Astrocyte (in vitro differentiated cells and primary cell): ENCODE measurements at regions not wholly inside any gene's neighbourhood (a gene's known extent, or its start where the extent isn't known, plus 50 kb on each side); places are given as distances from the start of the nearest gene placed in this dataset.
"Not testable (repeated sequence)": the region's sequence is repeated elsewhere in the genome, so short reads cannot be mapped to it uniquely, and the experiment has no call there.

Source experiments
- DNase-seq: peaks from one replicate; pipeline ENCODE4 v3.0.0-alpha.2; 2010; ENCODE audit warnings: low read depth
- FAIRE-seq: peaks from 2 replicates; lab custom pipeline; 2011; peaks lifted over from hg19 to GRCh38; lab: Jason Lieb, UNC
- H2AFZ ChIP-seq: 2 replicates; pipeline ENCODE4 v1.6.0; 2012; ENCODE audit warnings: low read depth, low read length, inconsistent platforms
- H3K27ac ChIP-seq: 2 replicates; pipeline ENCODE4 v1.5.1; 2011; ENCODE audit warnings: low read depth, low read length, inconsistent platforms
- H3K27me3 ChIP-seq: 2 replicates; pipeline ENCODE4 v1.6.0; 2011; ENCODE audit warnings: low read length, inconsistent platforms; ENCODE audit not compliant: insufficient read depth
- H3K36me3 ChIP-seq: 2 replicates; pipeline ENCODE4 v1.5.1; 2011; ENCODE audit warnings: low read length, inconsistent platforms; ENCODE audit not compliant: insufficient read depth
- H3K4me1 ChIP-seq: 2 replicates; pipeline ENCODE4 v1.5.1; 2011; ENCODE audit warnings: low read length, inconsistent platforms; ENCODE audit not compliant: insufficient read depth
- H3K4me2 ChIP-seq: 2 replicates; pipeline ENCODE4 v1.6.0; 2012; ENCODE audit warnings: low read length, inconsistent platforms
- H3K4me3 ChIP-seq: 2 replicates; pipeline ENCODE4 v1.5.1; 2011; ENCODE audit warnings: low read depth, mild to moderate bottlenecking, low read length, inconsistent platforms; ENCODE audit not compliant: insufficient read depth
- H3K79me2 ChIP-seq: 2 replicates; pipeline ENCODE4 v1.6.0; 2012; ENCODE audit warnings: mild to moderate bottlenecking, low read length, inconsistent platforms; ENCODE audit not compliant: insufficient read depth
- H3K9ac ChIP-seq: 2 replicates; pipeline ENCODE4 v1.6.0; 2012; ENCODE audit warnings: mild to moderate bottlenecking, low read length, inconsistent platforms
- H3K9me3 ChIP-seq: 2 replicates; pipeline ENCODE4 v1.5.1; 2012; ENCODE audit warnings: low read depth, mild to moderate bottlenecking, low read length, inconsistent platforms; ENCODE audit not compliant: insufficient read depth
- H4K20me1 ChIP-seq: 2 replicates; pipeline ENCODE4 v1.6.0; 2012; ENCODE audit warnings: low read length, inconsistent platforms; ENCODE audit not compliant: insufficient read depth
- H3K27ac Mint-ChIP-seq: one replicate; pipeline ENCODE4 v1.8.0; 2021; ENCODE audit warnings: mild to moderate bottlenecking, mixed read lengths; ENCODE audit not compliant: unreplicated experiment
- H3K27me3 Mint-ChIP-seq: one replicate; pipeline ENCODE4 v1.8.0; 2021; ENCODE audit warnings: low read depth, mixed read lengths; ENCODE audit not compliant: unreplicated experiment
- H3K36me3 Mint-ChIP-seq: one replicate; pipeline ENCODE4 v1.8.0; 2021; ENCODE audit warnings: low read depth, mixed read lengths; ENCODE audit not compliant: unreplicated experiment
- H3K4me1 Mint-ChIP-seq: one replicate; pipeline ENCODE4 v1.8.0; 2021; ENCODE audit warnings: low read depth, mixed read lengths; ENCODE audit not compliant: unreplicated experiment
- H3K4me3 Mint-ChIP-seq: one replicate; pipeline ENCODE4 v1.8.0; 2021; ENCODE audit warnings: mild to moderate bottlenecking, moderate library complexity, mixed read lengths; ENCODE audit not compliant: unreplicated experiment
- H3K9me3 Mint-ChIP-seq: one replicate; pipeline ENCODE4 v1.8.0; 2021; ENCODE audit warnings: mild to moderate bottlenecking, mixed read lengths; ENCODE audit not compliant: unreplicated experiment
- CTCF ChIP-seq: IDR thresholded peaks from 2 replicates; pipeline ENCODE4 v1.5.1; 2011; ENCODE audit warnings: low read depth, mild to moderate bottlenecking, inconsistent platforms, low read length, moderate library complexity; ENCODE audit not compliant: insufficient read depth
- EZH2 ChIP-seq: IDR thresholded peaks from 2 replicates; pipeline ENCODE4 v1.6.1; 2012; ENCODE audit warnings: mild to moderate bottlenecking, low read length, inconsistent platforms; ENCODE audit not compliant: insufficient read depth

- Histone ChIP-seq H3K27me3 (no peaks in the 10 kb centered on the region), H3K4me1 (no peaks in the 10 kb centered on the region), H3K4me3 (no peak overlapping the region), H3K79me2 (no peaks in the 10 kb centered on the region), H3K9me3 (no peaks in the 10 kb centered on the region), H4K20me1 (no peaks in the 10 kb centered on the region), H3K4me2 (no peak overlapping the region), H3K27ac (no peak overlapping the region), H2AFZ (no peak overlapping the region), H3K36me3 (no peaks in the 10 kb centered on the region), H3K9ac (no peak overlapping the region)
- H3K4me3 Mint-ChIP-seq: no peak overlapping the region
- no peak overlapping the region for H3K27ac Mint-ChIP-seq
- H3K9me3 Mint-ChIP-seq: no peaks in the 10 kb centered on the region
- FAIRE-seq: no peak
- DNase-seq: peak; percentile 28
- no peaks in the 10 kb centered on the region for H3K36me3 Mint-ChIP-seq
- H3K4me1 Mint-ChIP-seq: peaks cover 6% of the 10 kb centered on the region
- no peak for TF ChIP-seq CTCF
- TF ChIP-seq EZH2: no peak
- H3K27me3 Mint-ChIP-seq: no peaks in the 10 kb centered on the region
Observed at GRCh38 chr3:191020730-191021396, 158.4 kb upstream of the GMNC start.

GRCh38 chr3:191019855-191020254 is 157.4 kb upstream of the GMNC start:
- FAIRE-seq: no peak
- Histone ChIP-seq H3K27me3 (no peaks in the 10 kb centered on the region), H3K79me2 (no peaks in the 10 kb centered on the region), H3K4me3 (no peak overlapping the region), H3K4me2 (no peak overlapping the region), H3K27ac (no peak overlapping the region), H3K36me3 (no peaks in the 10 kb centered on the region), H2AFZ (no peak overlapping the region), H4K20me1 (no peaks in the 10 kb centered on the region), H3K9ac (no peak overlapping the region), H3K4me1 (no peaks in the 10 kb centered on the region), H3K9me3 (no peaks in the 10 kb centered on the region)
- H3K4me3 Mint-ChIP-seq: no peak overlapping the region
- H3K27ac Mint-ChIP-seq: no peak overlapping the region
- no peaks in the 10 kb centered on the region for H3K9me3 Mint-ChIP-seq
- no peaks in the 10 kb centered on the region for H3K27me3 Mint-ChIP-seq
- no peaks in the 10 kb centered on the region for H3K36me3 Mint-ChIP-seq
- peaks cover 6% of the 10 kb centered on the region for H3K4me1 Mint-ChIP-seq
- DNase-seq: no peak
- TF ChIP-seq EZH2: no peak
- TF ChIP-seq CTCF: no peak

- not testable (repeated sequence) for H3K9me3 Mint-ChIP-seq, H4K20me1 ChIP-seq, H3K4me3 ChIP-seq, H3K27me3 ChIP-seq, FAIRE-seq, H3K27ac ChIP-seq, H3K79me2 ChIP-seq, H3K4me1 Mint-ChIP-seq, H3K36me3 Mint-ChIP-seq, H3K4me2 ChIP-seq, H3K27me3 Mint-ChIP-seq, H3K9ac ChIP-seq, DNase-seq, H3K4me1 ChIP-seq, H2AFZ ChIP-seq, H3K4me3 Mint-ChIP-seq, H3K27ac Mint-ChIP-seq, H3K9me3 ChIP-seq, H3K36me3 ChIP-seq
Observed at GRCh38 chr3:191015960-191016359, 153.5 kb upstream of the GMNC start.
